ENCODE measurements at regions not wholly inside any gene's neighbourhood (a gene's known extent, or its start where the extent isn't known, plus 50 kb on each side); places are given as distances from the start of the nearest gene placed in this dataset.
"Not testable (repeated sequence)": the region's sequence is repeated elsewhere in the genome, so short reads cannot be mapped to it uniquely, and the experiment has no call there.

GRCh38 chr10:125455431-125455830 lies 227.5 kb downstream of the TEX36 start:
- DNase-seq (ENCODE audit: low spot score), result no peak

GRCh38 chr10:125451319-125451718 lies 231.6 kb downstream of the TEX36 start:
- DNase-seq (ENCODE audit: low spot score), result no peak

- no peak for DNase-seq (ENCODE audit: low spot score)
Observed at GRCh38 chr10:125450218-125450617, 232.7 kb downstream of the TEX36 start.

- DNase-seq (ENCODE audit: low spot score), result no peak
Observed at GRCh38 chr10:125449571-125449970, 233.4 kb downstream of the TEX36 start.

- peak; percentile 2 for DNase-seq (ENCODE audit: low spot score)
Observed at GRCh38 chr10:125448596-125448995, 234.4 kb downstream of the TEX36 start.

GRCh38 chr10:125444790-125445189 lies 238.2 kb downstream of the TEX36 start:
- no peak for DNase-seq (ENCODE audit: low spot score)

GRCh38 chr10:125442856-125443540 lies 240.0 kb downstream of the TEX36 start:
- no peak for DNase-seq (ENCODE audit: low spot score)

- DNase-seq (ENCODE audit: low spot score), result no peak
Observed at GRCh38 chr10:125441151-125441550, 241.8 kb downstream of the TEX36 start.

- DNase-seq (ENCODE audit: low spot score), result no peak
Observed at GRCh38 chr10:125431149-125431548, 251.8 kb downstream of the TEX36 start.

- DNase-seq (ENCODE audit: low spot score), result no peak
Observed at GRCh38 chr10:125428054-125428453, 254.9 kb downstream of the TEX36 start.

GRCh38 chr10:125424191-125424847 lies 258.6 kb downstream of the TEX36 start:
- DNase-seq (ENCODE audit: low spot score), result no peak

GRCh38 chr10:125423569-125423968 lies 259.4 kb downstream of the TEX36 start:
- no peak for DNase-seq (ENCODE audit: low spot score)

- no peak for DNase-seq (ENCODE audit: low spot score)
Observed at GRCh38 chr10:125419831-125420230, 259.5 kb upstream of the CTBP2 start.

GRCh38 chr10:125419146-125419545 lies 258.8 kb upstream of the CTBP2 start:
- no peak for DNase-seq (ENCODE audit: low spot score)

- no peak for DNase-seq (ENCODE audit: low spot score)
Observed at GRCh38 chr10:125417605-125418004, 257.2 kb upstream of the CTBP2 start.

- DNase-seq (ENCODE audit: low spot score), result no peak
Observed at GRCh38 chr10:125415964-125416363, 255.6 kb upstream of the CTBP2 start.

GRCh38 chr10:125415006-125415633 lies 254.8 kb upstream of the CTBP2 start:
- DNase-seq (ENCODE audit: low spot score), result no peak

- peak; percentile 69 for DNase-seq (ENCODE audit: low spot score)
Observed at GRCh38 chr10:125411724-125412123, 251.4 kb upstream of the CTBP2 start.

- DNase-seq (ENCODE audit: low spot score), result no peak
Observed at GRCh38 chr10:125409756-125410155, 249.4 kb upstream of the CTBP2 start.

- no peak for DNase-seq (ENCODE audit: low spot score)
Observed at GRCh38 chr10:125407557-125407956, 247.2 kb upstream of the CTBP2 start.

GRCh38 chr10:125407000-125407502 lies 246.7 kb upstream of the CTBP2 start:
- DNase-seq (ENCODE audit: low spot score), result no peak

GRCh38 chr10:125404902-125405301 lies 244.5 kb upstream of the CTBP2 start:
- not testable (repeated sequence) for DNase-seq (ENCODE audit: low spot score)

GRCh38 chr10:125401462-125401861 lies 241.1 kb upstream of the CTBP2 start:
- DNase-seq (ENCODE audit: low spot score), result no peak
